Adrenal gland (tissue), 9 donors: ENCODE measurements at regions not wholly inside any gene's neighbourhood (a gene's known extent, or its start where the extent isn't known, plus 50 kb on each side); places are given as distances from the start of the nearest gene placed in this dataset.

Source experiments
- DNase-seq, 7 donors: peaks; one replicate each; pipeline ENCODE4 v3.0.0-alpha.2; 2019 to 2020
- H3K27ac ChIP-seq, 5 donors: fragments of 200-600 bp; sonication (generic) in 4 of 5; 1 replicate in 3 of 5; 2 replicates in 2 of 5; pipeline versions ENCODE4 v1.5.1 to v1.8.0; 2016 to 2020; ENCODE audit warnings: mild to moderate bottlenecking in 1 of 5
- H3K27me3 ChIP-seq: fragments of 200-600 bp; 2 replicates; pipeline ENCODE4 v1.8.0; 2021
- H3K36me3 ChIP-seq, 2 donors: fragments of 200-600 bp; replicated peaks in 1 of 2; 1 replicate in 1 of 2; 2 replicates in 1 of 2; pipeline versions ENCODE4 v1.5.1 to v1.8.0; 2018 to 2022
- H3K4me1 ChIP-seq, 2 donors: fragments of 200-600 bp; replicated peaks in 1 of 2; 1 replicate in 1 of 2; 2 replicates in 1 of 2; pipeline versions ENCODE4 v1.5.1 to v1.8.0; 2018 to 2021
- H3K4me3 ChIP-seq, 4 donors: fragments of 200-600 bp; sonication (generic) in 3 of 4; one replicate each; pipeline ENCODE4 v1.5.1; 2016 to 2018
- H3K9me3 ChIP-seq, 3 donors: fragments of 200-600 bp; sonication (generic) in 1 of 3; replicated peaks in 1 of 3; 1 replicate in 2 of 3; 2 replicates in 1 of 3; pipeline versions ENCODE4 v1.5.1 to v1.8.0; 2016 to 2021
- CTCF ChIP-seq, 6 experiments: fragments of 450-650 bp in 4 of 6; fragments of 200-600 bp in 2 of 6; sonication (generic) in 1 of 6; IDR thresholded peaks; 1 replicate in 5 of 6; 2 replicates in 1 of 6; pipeline versions ENCODE4 v1.5.1 to v1.8.0; 2016 to 2021; ENCODE audit warnings: antibody characterized with exemption in 6 of 6, mild to moderate bottlenecking in 2 of 6, moderate library complexity in 1 of 6
- POLR2A ChIP-seq, 2 donors: fragments of 450-650 bp; IDR thresholded peaks; one replicate each; pipeline ENCODE4 v1.6.1; 2017; ENCODE audit warnings: antibody characterized with exemption in 2 of 2, mild to moderate bottlenecking in 2 of 2, moderate library complexity in 1 of 2
- WGBS, 4 donors: extraction: QIAGEN DNeasy Blood & Tissue Kit in 2 of 4; methylation state at CpG; one replicate each; pipeline versions ENCODE4 v1.1.5 to v1.1.7; 2013 to 2017; 5-methylcytosine and 5-hydroxymethylcytosine counted together
- intact Hi-C, 2 donors: fragments of 100-400 bp; cut with DNase I; formaldehyde crosslinking; loops; one replicate each; pipeline versions ENCODE4 v1.14.1 to v1.15.0; 2022 to 2023
- donor health status: healthy with polysubstance abuse.
- donor health status: Bipolar disorder and iron deficiency.
- donor health status: DM: yes; HTN: yes; CAD: no.
- donor health status: DM: no; HTN: no; CAD: no.
- donor health status: DM: no; HTN: no; CAD: no.

- no peak overlapping the region for H3K27ac ChIP-seq
- no peak for DNase-seq
- intact Hi-C loops: no loop called here
- no peaks in the 10 kb centered on the region for H3K4me1 ChIP-seq
- H3K4me3 ChIP-seq: no peak overlapping the region
- no peaks in the 10 kb centered on the region for H3K36me3 ChIP-seq
- 87 to 96% (median 91%) methylated on average over 1 of the region's 1 CpG for WGBS, 4 donors
- H3K9me3 ChIP-seq: no peaks in the 10 kb centered on the region
- TF ChIP-seq CTCF (IDR thresholded peaks at IDR 0.05): no peak
- no peak for TF ChIP-seq POLR2A (IDR thresholded peaks at IDR 0.05)
- no peaks in the 10 kb centered on the region for H3K27me3 ChIP-seq
These were observed 188.2 kb upstream of the ADAMTS5 start for GRCh38 chr21:27155130-27155500.

GRCh38 chr21:27154451-27155129 is 187.7 kb upstream of the ADAMTS5 start:
- Histone ChIP-seq H3K27ac (no peak overlapping the region), H3K9me3 (no peaks in the 10 kb centered on the region), H3K4me1 (no peaks in the 10 kb centered on the region), H3K4me3 (no peak overlapping the region), H3K36me3 (no peaks in the 10 kb centered on the region), H3K27me3 (no peaks in the 10 kb centered on the region)
- intact Hi-C loops: no loop called here
- no peak for DNase-seq
- TF ChIP-seq POLR2A (IDR thresholded peaks at IDR 0.05): no peak
- no peak for TF ChIP-seq CTCF (IDR thresholded peaks at IDR 0.05)
- WGBS, 4 donors: 61 to 69% (median 62%) methylated on average over 4 of the region's 4 CpGs

- TF ChIP-seq POLR2A (IDR thresholded peaks at IDR 0.05): no peak
- no peak for TF ChIP-seq CTCF (IDR thresholded peaks at IDR 0.05)
- Histone ChIP-seq H3K4me3 (no peak overlapping the region), H3K27me3 (no peaks in the 10 kb centered on the region), H3K27ac (no peak overlapping the region), H3K4me1 (no peaks in the 10 kb centered on the region), H3K9me3 (no peaks in the 10 kb centered on the region), H3K36me3 (no peaks in the 10 kb centered on the region)
- intact Hi-C loops: no loop called here
- no peak for DNase-seq
These were observed 186.1 kb upstream of the ADAMTS5 start for GRCh38 chr21:27152996-27153395.

- no peak for TF ChIP-seq CTCF (IDR thresholded peaks at IDR 0.05)
- TF ChIP-seq POLR2A (IDR thresholded peaks at IDR 0.05): no peak
- no peaks in the 10 kb centered on the region for H3K27me3 ChIP-seq
- H3K9me3 ChIP-seq: no peaks in the 10 kb centered on the region
- no peak overlapping the region for H3K27ac ChIP-seq
- no peak for DNase-seq
- H3K4me1 ChIP-seq: no peaks in the 10 kb centered on the region
- no peaks in the 10 kb centered on the region for H3K36me3 ChIP-seq
- H3K4me3 ChIP-seq: no peak overlapping the region
- intact Hi-C loops: no loop called here
- 31 to 52% (median 47%) methylated on average over 2 of the region's 2 CpGs for WGBS, 4 donors
These were observed 182.1 kb upstream of the ADAMTS5 start for GRCh38 chr21:27149034-27149433.
